SK-N-SH (cell line): ENCODE measurements at regions not wholly inside any gene's neighbourhood (a gene's known extent, or its start where the extent isn't known, plus 50 kb on each side); places are given as distances from the start of the nearest gene placed in this dataset.

ENCODE experiments used
- CTCF ChIA-PET: fragments of 300-600, 350-600 bp; formaldehyde crosslinking; extraction: SDS; loops from one replicate; lab custom pipeline; 2021; lab: Yijun Ruan, JAX
- POLR2A ChIA-PET: fragments of 350-600 bp; sonication (Branson Sonifier 250); formaldehyde crosslinking; extraction: SDS; loops from one replicate; lab custom pipeline; 2020; ENCODE audit warnings: antibody characterized with exemption, inconsistent platforms; lab: Yijun Ruan, JAX
- DNase-seq: peaks from one replicate; pipeline ENCODE4 v3.0.0; 2012
- H2AFZ ChIP-seq: fragments of 200-600 bp; sonication (generic); 2 replicates; pipeline ENCODE4 v1.8.1; 2016; ENCODE audit warnings: antibody characterized with exemption, mild to moderate bottlenecking, low read depth
- H3F3A ChIP-seq: fragments of 200-600 bp; sonication (generic); replicated peaks from 2 replicates; pipeline ENCODE3; 2016; ENCODE audit warnings: antibody characterized with exemption, mild to moderate bottlenecking; ENCODE audit not compliant: insufficient read depth
- H3K27ac ChIP-seq, 2 experiments: fragments of 200-500 bp in 1 of 2; fragments of 200-600 bp in 1 of 2; sonication (Bioruptor generic) in 1 of 2; sonication (generic), shearing (Covaris generic) in 1 of 2; 2 replicates each; pipeline versions ENCODE4 v1.5.1 to v1.6.1; 2014 to 2016; ENCODE audit warnings: low read depth in 2 of 2, inconsistent platforms in 1 of 2, low read length in 1 of 2, mild to moderate bottlenecking in 1 of 2, mixed read lengths in 1 of 2
- H3K27me3 ChIP-seq: fragments of 200-600 bp; sonication (generic), shearing (Covaris generic); 2 replicates; pipeline ENCODE4 v1.6.1; 2016; ENCODE audit warnings: mixed run types; ENCODE audit not compliant: insufficient read depth
- H3K36me3 ChIP-seq, 2 experiments: fragments of 200-500 bp in 1 of 2; fragments of 200-600 bp in 1 of 2; sonication (Bioruptor generic) in 1 of 2; sonication (generic) in 1 of 2; replicated peaks in 1 of 2; 2 replicates each; pipeline versions ENCODE3 to v1.5.1; 2014 to 2016; ENCODE audit warnings: low read length in 1 of 2, mild to moderate bottlenecking in 1 of 2; ENCODE audit not compliant: insufficient read depth in 2 of 2, control insufficient read depth in 1 of 2
- H3K4me1 ChIP-seq, 2 experiments: fragments of 200-500 bp in 1 of 2; fragments of 200-600 bp in 1 of 2; sonication (Bioruptor generic) in 1 of 2; sonication (generic), shearing (Covaris generic) in 1 of 2; 2 replicates each; pipeline versions ENCODE4 v1.5.1 to v1.6.1; 2014 to 2016; ENCODE audit warnings: low read depth in 1 of 2, low read length in 1 of 2, mixed run types in 1 of 2; ENCODE audit not compliant: insufficient read depth in 2 of 2, control insufficient read depth in 1 of 2
- H3K4me2 ChIP-seq: fragments of 200-600 bp; sonication (generic), shearing (Covaris generic); 2 replicates; pipeline ENCODE4 v1.6.1; 2017; ENCODE audit warnings: mixed run types
- H3K4me3 ChIP-seq, 2 experiments: fragments of 200-500 bp in 1 of 2; fragments of 200-600 bp in 1 of 2; sonication (Bioruptor generic) in 1 of 2; sonication (generic), shearing (Covaris generic) in 1 of 2; 2 replicates each; pipeline versions ENCODE4 v1.5.1 to v1.8.1; 2014 to 2016; ENCODE audit warnings: low read depth in 2 of 2, inconsistent platforms in 1 of 2, low read length in 1 of 2, mild to moderate bottlenecking in 1 of 2, mixed read lengths in 1 of 2, moderate library complexity in 1 of 2
- H3K79me2 ChIP-seq: fragments of 200-600 bp; sonication (generic); 2 replicates; pipeline ENCODE4 v1.8.1; 2017; ENCODE audit warnings: mild to moderate bottlenecking; ENCODE audit not compliant: insufficient read depth
- H3K9ac ChIP-seq: fragments of 200-600 bp; sonication (generic); 2 replicates; pipeline ENCODE4 v1.6.1; 2017; ENCODE audit warnings: mixed run types
- H3K9me2 ChIP-seq: fragments of 200-600 bp; sonication (generic); 2 replicates; pipeline ENCODE4 v1.6.1; 2017; ENCODE audit warnings: mixed run types
- H3K9me3 ChIP-seq: fragments of 200-600 bp; sonication (generic); 2 replicates; pipeline ENCODE4 v1.6.1; 2017; ENCODE audit warnings: mixed run types, mild to moderate bottlenecking, moderate library complexity
- H4K20me1 ChIP-seq: fragments of 200-600 bp; sonication (generic); 2 replicates; pipeline ENCODE4 v1.6.1; 2017; ENCODE audit warnings: mild to moderate bottlenecking, mixed run types; ENCODE audit not compliant: insufficient read depth
- CHD2 ChIP-seq: fragments of 150-350 bp; IDR thresholded peaks from 2 replicates; pipeline ENCODE4 v1.6.1; 2018; ENCODE audit warnings: low read length; ENCODE audit not compliant: partially characterized antibody
- CTCF ChIP-seq: fragments of 200-600 bp; sonication (generic); IDR thresholded peaks from 2 replicates; pipeline ENCODE4 v1.6.1; 2017; ENCODE audit warnings: antibody characterized with exemption, mild to moderate bottlenecking, moderate library complexity
- EZH2phosphoT487 ChIP-seq: fragments of 200-600 bp; sonication (generic); IDR thresholded peaks from 2 replicates; pipeline ENCODE4 v1.6.1; 2017; ENCODE audit warnings: low read depth, mixed run types, mild to moderate bottlenecking, antibody characterized with exemption, moderate library complexity, borderline replicate concordance
- FOSL2 ChIP-seq: IDR thresholded peaks from 2 replicates; pipeline ENCODE4 v1.4.0; 2012; ENCODE audit warnings: low read depth, mild to moderate bottlenecking, moderate library complexity, borderline replicate concordance
- GATA2 ChIP-seq: sonication (generic); formaldehyde crosslinking; IDR thresholded peaks from 2 replicates; pipeline ENCODE4 v1.5.0; 2020; ENCODE audit warnings: mild to moderate bottlenecking, missing genetic modification reagents
- JUND ChIP-seq: IDR thresholded peaks from 2 replicates; pipeline ENCODE4 v1.4.0; 2012
- MAX ChIP-seq: IDR thresholded peaks from 2 replicates; pipeline ENCODE4 v1.4.0; 2012; ENCODE audit warnings: low read depth
- MEF2A ChIP-seq: IDR thresholded peaks from 2 replicates; pipeline ENCODE4 v1.4.0; 2012; ENCODE audit warnings: low read depth, borderline replicate concordance
- MXI1 ChIP-seq: IDR thresholded peaks from 2 replicates; pipeline ENCODE4 v1.6.1; 2012; ENCODE audit warnings: mild to moderate bottlenecking, low read depth, low read length, improper control_type of control experiment
- NFIC ChIP-seq: IDR thresholded peaks from 2 replicates; pipeline ENCODE4 v1.4.0; 2012; ENCODE audit warnings: borderline replicate concordance
- NRF1 ChIP-seq: IDR thresholded peaks from 2 replicates; pipeline ENCODE4 v1.6.1; 2012; ENCODE audit warnings: low read depth, mild to moderate bottlenecking, low read length
- PBX3 ChIP-seq: IDR thresholded peaks from 2 replicates; pipeline ENCODE4; 2012
- RAD21 ChIP-seq: IDR thresholded peaks from 2 replicates; pipeline ENCODE4 v1.6.1; 2012; ENCODE audit warnings: mild to moderate bottlenecking, low read length
- RCOR1 ChIP-seq: fragments of 150-350 bp; IDR thresholded peaks from 2 replicates; pipeline ENCODE4 v1.6.1; 2017; ENCODE audit warnings: antibody characterized with exemption, low read length
- RFX5 ChIP-seq: IDR thresholded peaks from 2 replicates; pipeline ENCODE4 v1.6.1; 2012; ENCODE audit warnings: mild to moderate bottlenecking, improper control_type of control experiment, low read length
- SIN3A ChIP-seq: IDR thresholded peaks from 2 replicates; pipeline ENCODE4 v1.6.1; 2012; ENCODE audit warnings: low read depth, mild to moderate bottlenecking, low read length, moderate library complexity, borderline replicate concordance
- SMC3 ChIP-seq: IDR thresholded peaks from 2 replicates; pipeline ENCODE4 v1.6.1; 2012; ENCODE audit warnings: low read depth, low read length, improper control_type of control experiment
- TAF1 ChIP-seq: IDR thresholded peaks from 2 replicates; pipeline ENCODE4 v1.6.1; 2012; ENCODE audit warnings: low read depth, mild to moderate bottlenecking, low read length, moderate library complexity, borderline replicate concordance
- TEAD4 ChIP-seq: IDR thresholded peaks from 2 replicates; pipeline ENCODE4 v1.4.0; 2012; ENCODE audit warnings: mild to moderate bottlenecking, borderline replicate concordance; ENCODE audit not compliant: insufficient read depth
- USF1 ChIP-seq: IDR thresholded peaks from 2 replicates; pipeline ENCODE4 v1.4.0; 2012; ENCODE audit warnings: low read depth, borderline replicate concordance
- USF2 ChIP-seq: fragments of 150-350 bp; IDR thresholded peaks from 2 replicates; pipeline ENCODE4 v1.6.1; 2017; ENCODE audit warnings: antibody characterized with exemption, low read length, low read depth, borderline replicate concordance
- YY1 ChIP-seq: IDR thresholded peaks from 2 replicates; pipeline ENCODE4 v1.4.0; 2012; ENCODE audit warnings: low read depth, mild to moderate bottlenecking
- WGBS: methylation state at CpG from one replicate; pipeline ENCODE4 v1.1.6; 2017; ENCODE audit warnings: low lambda C conversion rate; 5-methylcytosine and 5-hydroxymethylcytosine counted together

- TF ChIP-seq MEF2A (no peak), GATA2 (CRISPR knock-in tag) (no peak), PBX3 (no peak), USF1 (no peak), CTCF (no peak), NFIC (no peak), EZH2phosphoT487 (no peak)
Measured at GRCh38 chr5:41649659-41650058, 139.3 kb upstream of the PLCXD3 start (continued).

GRCh38 chr5:41648996-41649395 is 138.6 kb upstream of the PLCXD3 start:
- Histone ChIP-seq H4K20me1 (no peaks in the 10 kb centered on the region), H3K4me2 (no peak overlapping the region), H3K9me3 (no peaks in the 10 kb centered on the region), H3K36me3 (no peaks in the 10 kb centered on the region), H3K9me2 (no peaks in the 10 kb centered on the region), H3K9ac (no peak overlapping the region), H3K4me3 (no peak overlapping the region), H2AFZ (no peak overlapping the region), H3K27me3 (no peaks in the 10 kb centered on the region), H3K79me2 (no peaks in the 10 kb centered on the region), H3K4me1 (peaks cover 0 to 7% of the 10 kb centered on the region in 2 experiments; a peak in 2 of 4 replicates), H3K27ac (peak overlapping the region in 1 of 2 experiments; percentile 32; a peak in 1 of 4 replicates)
- CTCF ChIA-PET = interaction anchor here (1.4 to 1.5 kb wide), 2 partner anchors 10 to 125 kb away, joined by 3 to 5 read pairs; no protein-coding TSS in a partner anchor
- TF ChIP-seq USF1 (no peak), FOSL2 (no peak), RFX5 (no peak), EZH2phosphoT487 (no peak), CTCF (no peak), SIN3A (no peak), YY1 (no peak), USF2 (no peak), TAF1 (no peak), GATA2 (CRISPR knock-in tag) (no peak), MAX (no peak), RCOR1 (no peak), TEAD4 (no peak), CHD2 (no peak), RAD21 (no peak), MXI1 (no peak), MEF2A (no peak), JUND (no peak), NRF1 (no peak), SMC3 (no peak)
- TF ChIP-seq, all 33 proteins: peak for 0
- no peaks in the 10 kb centered on the region for H3F3A ChIP-seq
- POLR2A ChIA-PET = no interaction called here
- 7% methylated on average over 2 of the region's 2 CpGs for WGBS
- DNase-seq = no peak
